Natural killer cell (primary cell): ENCODE measurements at regions not wholly inside any gene's neighbourhood (a gene's known extent, or its start where the extent isn't known, plus 50 kb on each side); places are given as distances from the start of the nearest gene placed in this dataset.

Source experiments
- ATAC-seq, 3 donors: fragments of 150-1000 bp in 2 of 3; fragments of 200-7000 bp in 1 of 3; cut with Tn5 transposase; 1 replicate in 1 of 3; 2 replicates in 2 of 3; pipeline ENCODE4 v1.10.0; 2021; ENCODE audit warnings: mild to moderate bottlenecking in 2 of 3, moderate library complexity in 2 of 3
- DNase-seq, 2 donors: peaks; one replicate each; pipeline versions ENCODE4 v3.0.0 to v3.0.0-alpha.2; 2013 to 2021; ENCODE audit warnings: mixed read lengths in 1 of 2
- H3K27ac ChIP-seq: one replicate; pipeline ENCODE4 v1.5.1; 2013; ENCODE audit warnings: mild to moderate bottlenecking, low read length
- H3K27me3 ChIP-seq: one replicate; pipeline ENCODE4 v1.6.1; 2013; ENCODE audit warnings: low read length; ENCODE audit not compliant: control insufficient read depth, insufficient read depth
- H3K36me3 ChIP-seq: one replicate; pipeline ENCODE4 v1.6.1; 2013; ENCODE audit warnings: low read length; ENCODE audit not compliant: control insufficient read depth, insufficient read depth
- H3K4me1 ChIP-seq: one replicate; pipeline ENCODE4 v1.6.1; 2013; ENCODE audit warnings: low read length; ENCODE audit not compliant: control insufficient read depth, insufficient read depth
- H3K4me3 ChIP-seq: one replicate; pipeline ENCODE4 v1.5.1; 2013; ENCODE audit warnings: low read length
- H3K9me3 ChIP-seq: one replicate; pipeline ENCODE4 v1.6.1; 2013; ENCODE audit warnings: low read length; ENCODE audit not compliant: control insufficient read depth, insufficient read depth
- H3K27ac Mint-ChIP-seq, 2 donors: one replicate each; pipeline ENCODE4 v1.8.0; 2022; ENCODE audit warnings: mild to moderate bottlenecking in 2 of 2, mixed read lengths in 2 of 2, moderate library complexity in 1 of 2
- H3K27me3 Mint-ChIP-seq, 2 donors: one replicate each; pipeline ENCODE4 v1.8.0; 2022; ENCODE audit warnings: low read depth in 2 of 2, mixed read lengths in 2 of 2
- H3K36me3 Mint-ChIP-seq: one replicate; pipeline ENCODE4 v1.8.0; 2022; ENCODE audit warnings: mixed read lengths
- H3K4me1 Mint-ChIP-seq, 2 donors: one replicate each; pipeline ENCODE4 v1.8.0; 2022; ENCODE audit warnings: mixed read lengths in 2 of 2
- H3K4me3 Mint-ChIP-seq: one replicate; pipeline ENCODE4 v1.8.0; 2022; ENCODE audit warnings: mild to moderate bottlenecking, moderate library complexity, mixed read lengths
- H3K9me3 Mint-ChIP-seq, 2 donors: one replicate each; pipeline ENCODE4 v1.8.0; 2022; ENCODE audit warnings: mixed read lengths in 2 of 2
- CTCF ChIP-seq: fragments of 200-600 bp; IDR thresholded peaks from one replicate; pipeline ENCODE4 v1.8.0; 2022; ENCODE audit warnings: antibody characterized with exemption
- WGBS: methylation state at CpG from one replicate; pipeline ENCODE4 v1.1.7; 2013; ENCODE audit warnings: missing lambda C conversion rate; ENCODE audit not compliant: insufficient coverage; 5-methylcytosine and 5-hydroxymethylcytosine counted together
- intact Hi-C: fragments of 100-400 bp; cut with micrococcal nuclease; formaldehyde crosslinking; loops from one replicate; pipeline ENCODE4 v1.14.2; 2022

DNA sequence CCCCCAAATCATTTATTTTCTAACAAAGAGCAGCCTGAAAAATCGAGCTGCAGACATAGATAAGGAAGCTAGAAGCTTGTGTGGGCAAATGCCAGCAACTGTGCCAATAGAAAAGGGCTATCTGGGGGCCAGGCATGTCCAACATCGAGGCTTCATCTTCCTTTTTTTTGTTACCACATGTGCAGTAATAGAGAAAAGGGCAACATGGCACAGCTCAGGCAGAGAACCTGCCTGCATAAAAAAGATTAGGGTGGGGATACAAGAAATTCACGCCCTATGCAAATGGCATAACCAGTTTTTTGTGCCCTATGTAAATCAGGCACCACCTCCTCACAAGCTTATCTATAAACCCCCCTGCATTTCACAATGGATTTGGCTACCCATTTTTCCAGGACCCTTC lies 60.4 kb upstream of the ABCC4 start:
- ATAC-seq, result no peak
- H3K9me3 ChIP-seq, result peaks cover 2% of the 10 kb centered on the region
- H3K27me3 ChIP-seq, result no peaks in the 10 kb centered on the region
- Mint-ChIP-seq H3K27ac (no peak overlapping the region), H3K4me3 (no peak overlapping the region), H3K9me3 (no peaks in the 10 kb centered on the region), H3K4me1 (no peaks in the 10 kb centered on the region), H3K27me3 (peaks cover 0 to 9% of the 10 kb centered on the region in 2 donors), H3K36me3 (no peaks in the 10 kb centered on the region)
- no peaks in the 10 kb centered on the region for H3K36me3 ChIP-seq
- H3K4me3 ChIP-seq, result no peak overlapping the region
- DNase-seq, result no peak
- 34% methylated on average over 3 of the region's 3 CpGs for WGBS
- intact Hi-C loops, result no loop called here
- no peak overlapping the region for H3K27ac ChIP-seq
- TF ChIP-seq CTCF, result no peak
- no peaks in the 10 kb centered on the region for H3K4me1 ChIP-seq

DNA sequence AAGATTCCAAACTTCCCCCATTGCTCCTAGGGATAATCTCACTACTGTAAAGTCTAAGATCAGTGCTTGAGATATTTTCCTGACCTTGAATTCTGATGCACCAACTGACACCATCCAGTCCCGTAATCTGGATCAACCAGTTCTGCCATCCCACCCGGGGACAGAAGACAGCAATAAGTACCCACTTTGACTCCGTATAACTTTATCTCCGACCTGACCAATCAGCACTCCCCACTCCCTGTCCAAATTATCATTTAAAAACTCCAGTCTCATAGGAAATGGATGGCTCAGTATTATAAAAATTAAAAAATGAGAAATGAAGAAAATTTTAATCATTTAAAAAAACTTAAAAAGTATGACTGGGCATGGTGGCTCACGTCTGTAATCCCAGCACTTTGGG lies 61.4 kb upstream of the ABCC4 start:
- Mint-ChIP-seq H3K36me3 (no peaks in the 10 kb centered on the region), H3K4me1 (no peaks in the 10 kb centered on the region), H3K27me3 (peaks cover 0 to 5% of the 10 kb centered on the region in 2 donors), H3K9me3 (no peaks in the 10 kb centered on the region), H3K27ac (no peak overlapping the region), H3K4me3 (no peak overlapping the region)
- intact Hi-C loops, result no loop called here
- no peak for TF ChIP-seq CTCF
- H3K36me3 ChIP-seq, result no peaks in the 10 kb centered on the region
- ATAC-seq (no peak), DNase-seq (no peak)
- H3K9me3 ChIP-seq, result peaks cover 2% of the 10 kb centered on the region
- H3K4me3 ChIP-seq, result no peak overlapping the region
- H3K27ac ChIP-seq, result no peak overlapping the region
- H3K27me3 ChIP-seq, result no peaks in the 10 kb centered on the region
- 84% methylated on average over 4 of the region's 5 CpGs for WGBS
- H3K4me1 ChIP-seq, result no peaks in the 10 kb centered on the region

- H3K36me3 ChIP-seq, result no peaks in the 10 kb centered on the region
- intact Hi-C loops, result no loop called here
- H3K27ac Mint-ChIP-seq, result no peak overlapping the region
- H3K9me3 ChIP-seq, result peaks cover 2% of the 10 kb centered on the region
- no peak overlapping the region for H3K27ac ChIP-seq
- DNase-seq (no peak), ATAC-seq (no peak)
- H3K4me3 Mint-ChIP-seq, result no peak overlapping the region
- no peaks in the 10 kb centered on the region for H3K4me1 ChIP-seq
- no peak overlapping the region for H3K4me3 ChIP-seq
- H3K36me3 Mint-ChIP-seq, result no peaks in the 10 kb centered on the region
- peaks cover 0 to 4% of the 10 kb centered on the region in 2 donors for H3K27me3 Mint-ChIP-seq
- WGBS, result 78% methylated on average over 6 of the region's 6 CpGs
- no peak for TF ChIP-seq CTCF
- no peaks in the 10 kb centered on the region for H3K27me3 ChIP-seq
- no peaks in the 10 kb centered on the region for H3K9me3 Mint-ChIP-seq
- H3K4me1 Mint-ChIP-seq, result no peaks in the 10 kb centered on the region
Measured at GRCh38 chr13:95367309-95367843, 66.1 kb upstream of the ABCC4 start.

DNA sequence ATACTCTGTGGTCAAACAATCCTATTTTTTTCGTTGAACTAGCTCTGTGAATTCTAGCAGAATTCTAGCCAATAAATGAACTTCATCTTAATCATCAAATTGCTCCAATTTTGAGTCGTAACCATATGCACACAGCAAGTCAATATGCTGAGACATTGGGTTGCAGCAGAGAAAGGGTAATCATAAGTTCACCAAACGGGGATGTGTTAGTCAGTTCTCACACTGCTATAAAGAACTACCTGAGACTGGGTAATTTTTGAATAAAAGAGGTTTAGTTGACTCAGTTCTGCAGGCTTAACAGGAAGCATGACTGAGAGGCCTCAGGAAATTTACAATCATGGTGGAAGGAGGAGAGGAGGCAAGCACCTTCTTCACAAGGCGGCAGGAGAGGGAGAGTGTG lies 67.7 kb upstream of the ABCC4 start:
- DNase-seq (no peak), ATAC-seq (no peak)
- WGBS, result 77% methylated on average over 4 of the region's 4 CpGs
- Histone ChIP-seq H3K9me3 (no peaks in the 10 kb centered on the region), H3K4me3 (no peak overlapping the region), H3K4me1 (no peaks in the 10 kb centered on the region), H3K27ac (no peak overlapping the region), H3K36me3 (no peaks in the 10 kb centered on the region), H3K27me3 (no peaks in the 10 kb centered on the region)
- intact Hi-C loops, result no loop called here
- H3K9me3 Mint-ChIP-seq, result no peaks in the 10 kb centered on the region
- H3K4me3 Mint-ChIP-seq, result no peak overlapping the region
- peaks cover 0 to 4% of the 10 kb centered on the region in 2 donors for H3K27me3 Mint-ChIP-seq
- H3K36me3 Mint-ChIP-seq, result no peaks in the 10 kb centered on the region
- no peak overlapping the region for H3K27ac Mint-ChIP-seq
- H3K4me1 Mint-ChIP-seq, result no peaks in the 10 kb centered on the region
- TF ChIP-seq CTCF, result no peak
